ENCODE measurements at regions not wholly inside any gene's neighbourhood (a gene's known extent, or its start where the extent isn't known, plus 50 kb on each side); places are given as distances from the start of the nearest gene placed in this dataset.
A peak's percentile ranks its signal among the peaks of the same experiment; 100 is the strongest.

GRCh38 chr18:31241900-31242409, 76.0 kb upstream of the DSG1 start:
- H3K4me3 ChIP-seq: no peak overlapping the region
- TF ChIP-seq, protein P1, sequence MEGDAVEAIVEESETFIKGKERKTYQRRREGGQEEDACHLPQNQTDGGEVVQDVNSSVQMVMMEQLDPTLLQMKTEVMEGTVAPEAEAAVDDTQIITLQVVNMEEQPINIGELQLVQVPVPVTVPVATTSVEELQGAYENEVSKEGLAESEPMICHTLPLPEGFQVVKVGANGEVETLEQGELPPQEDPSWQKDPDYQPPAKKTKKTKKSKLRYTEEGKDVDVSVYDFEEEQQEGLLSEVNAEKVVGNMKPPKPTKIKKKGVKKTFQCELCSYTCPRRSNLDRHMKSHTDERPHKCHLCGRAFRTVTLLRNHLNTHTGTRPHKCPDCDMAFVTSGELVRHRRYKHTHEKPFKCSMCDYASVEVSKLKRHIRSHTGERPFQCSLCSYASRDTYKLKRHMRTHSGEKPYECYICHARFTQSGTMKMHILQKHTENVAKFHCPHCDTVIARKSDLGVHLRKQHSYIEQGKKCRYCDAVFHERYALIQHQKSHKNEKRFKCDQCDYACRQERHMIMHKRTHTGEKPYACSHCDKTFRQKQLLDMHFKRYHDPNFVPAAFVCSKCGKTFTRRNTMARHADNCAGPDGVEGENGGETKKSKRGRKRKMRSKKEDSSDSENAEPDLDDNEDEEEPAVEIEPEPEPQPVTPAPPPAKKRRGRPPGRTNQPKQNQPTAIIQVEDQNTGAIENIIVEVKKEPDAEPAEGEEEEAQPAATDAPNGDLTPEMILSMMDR (IDR thresholded peaks at IDR 0.05): peak in 3 of 4 experiments; percentile 39 to 52 (median 40)
- TF ChIP-seq POLR2AphosphoS5 (IDR thresholded peaks at IDR 0.05): peak; percentile 87
- TF ChIP-seq POLR2A (IDR thresholded peaks at IDR 0.05): no peak
- 19% methylated on average over 2 of the region's 2 CpGs for WGBS
- DNase-seq (ENCODE audit: low spot score): peak; percentile 82
- H3K27ac ChIP-seq: peak overlapping the region in 1 of 2 donors; percentile 33
- no peaks in the 10 kb centered on the region for H3K4me1 ChIP-seq (replicated peaks)
- H3K36me3 ChIP-seq: no peaks in the 10 kb centered on the region
- no peaks in the 10 kb centered on the region for H3K27me3 ChIP-seq (replicated peaks; ENCODE audit: insufficient read depth)
- intact Hi-C loops (cut with DNase I): no loop called here
- H3K9me3 ChIP-seq: no peaks in the 10 kb centered on the region

DNA sequence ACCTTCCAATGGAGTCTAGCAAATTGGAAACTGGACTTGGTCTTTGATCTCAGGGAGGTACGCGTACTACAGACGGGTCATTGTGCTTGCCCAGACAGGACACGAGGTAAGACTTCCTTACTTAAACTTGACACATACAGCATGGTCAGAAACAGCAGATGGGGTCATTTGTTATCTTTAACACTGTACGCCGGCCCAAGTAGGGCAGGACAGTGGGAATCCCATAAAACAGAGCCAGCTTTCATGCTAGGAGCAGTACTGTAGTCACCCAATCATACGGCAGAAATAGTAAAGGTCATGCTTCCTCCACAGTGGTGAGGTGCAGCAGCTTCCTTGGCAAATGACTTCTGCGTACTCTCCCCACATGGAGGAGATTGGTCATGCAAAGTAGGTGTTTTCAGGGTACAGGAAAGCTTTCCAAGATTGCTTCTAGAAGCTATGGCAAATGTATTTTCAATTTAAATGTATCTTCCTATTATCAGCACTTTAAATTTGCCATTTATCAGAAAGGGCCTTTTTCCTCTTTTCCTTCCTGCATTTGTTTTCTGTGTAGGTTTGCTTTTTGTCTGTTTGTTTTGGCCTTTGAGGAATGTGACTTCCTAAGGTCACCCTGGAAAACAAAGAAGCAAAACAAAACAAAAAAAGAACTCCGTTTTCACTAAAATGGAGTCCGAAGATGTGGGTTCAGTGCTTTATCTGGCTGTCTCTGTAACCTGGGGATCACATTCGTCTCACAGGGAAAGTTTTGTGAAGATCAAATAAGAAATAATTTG, 74.0 kb upstream of the DSG1 start:
- Histone ChIP-seq H3K27me3 (replicated peaks; ENCODE audit: insufficient read depth) (no peaks in the 10 kb centered on the region), H3K27ac (no peak overlapping the region), H3K4me3 (no peak overlapping the region), H3K9me3 (no peaks in the 10 kb centered on the region), H3K4me1 (replicated peaks) (no peaks in the 10 kb centered on the region), H3K36me3 (no peaks in the 10 kb centered on the region)
- TF ChIP-seq, protein P1 (IDR thresholded peaks at IDR 0.05): no peak
- TF ChIP-seq POLR2A (IDR thresholded peaks at IDR 0.05) (no peak), POLR2AphosphoS5 (IDR thresholded peaks at IDR 0.05) (no peak)
- intact Hi-C loops (cut with DNase I): no loop called here
- no peak for DNase-seq (ENCODE audit: low spot score)
- WGBS: 53% methylated on average over 11 of the region's 11 CpGs

DNA sequence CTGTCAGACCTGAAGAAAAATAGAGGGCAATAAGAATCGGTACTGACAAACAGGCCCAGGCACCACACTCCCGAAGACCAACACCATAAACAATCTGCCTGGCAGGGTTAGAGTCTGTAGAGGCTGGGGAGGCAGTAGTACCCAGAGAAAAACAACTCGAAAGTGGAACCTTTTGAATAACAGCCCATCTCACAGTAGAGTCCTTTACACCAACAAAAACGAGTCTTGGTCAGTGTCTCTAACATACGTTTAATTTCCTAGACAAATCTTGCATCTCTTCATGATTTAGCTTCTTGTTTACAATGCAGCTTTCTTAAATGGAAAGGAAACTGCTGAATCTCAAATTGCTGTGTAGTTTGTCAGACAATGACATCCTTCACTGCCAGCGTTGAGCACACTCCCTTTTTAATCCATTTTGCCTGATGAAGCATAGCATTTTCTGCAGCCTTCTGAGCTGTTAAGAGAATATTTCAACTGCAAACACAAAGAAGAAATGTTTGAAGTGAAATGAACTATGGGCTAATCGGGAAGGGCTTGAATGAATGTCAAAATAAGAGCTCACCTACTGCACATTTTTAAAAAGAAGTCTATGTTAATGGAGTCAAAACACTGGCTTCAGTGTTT, 73.1 kb upstream of the DSG1 start:
- Histone ChIP-seq H3K9me3 (no peaks in the 10 kb centered on the region), H3K36me3 (no peaks in the 10 kb centered on the region), H3K4me1 (replicated peaks) (no peaks in the 10 kb centered on the region), H3K27me3 (replicated peaks; ENCODE audit: insufficient read depth) (no peaks in the 10 kb centered on the region), H3K4me3 (no peak overlapping the region), H3K27ac (no peak overlapping the region)
- intact Hi-C loops (cut with DNase I): no loop called here
- 8% methylated on average over 7 of the region's 7 CpGs for WGBS
- no peak for TF ChIP-seq POLR2AphosphoS5 (IDR thresholded peaks at IDR 0.05)
- TF ChIP-seq, protein P1 (IDR thresholded peaks at IDR 0.05): no peak
- no peak for TF ChIP-seq POLR2A (IDR thresholded peaks at IDR 0.05)
- DNase-seq (ENCODE audit: low spot score): no peak

DNA sequence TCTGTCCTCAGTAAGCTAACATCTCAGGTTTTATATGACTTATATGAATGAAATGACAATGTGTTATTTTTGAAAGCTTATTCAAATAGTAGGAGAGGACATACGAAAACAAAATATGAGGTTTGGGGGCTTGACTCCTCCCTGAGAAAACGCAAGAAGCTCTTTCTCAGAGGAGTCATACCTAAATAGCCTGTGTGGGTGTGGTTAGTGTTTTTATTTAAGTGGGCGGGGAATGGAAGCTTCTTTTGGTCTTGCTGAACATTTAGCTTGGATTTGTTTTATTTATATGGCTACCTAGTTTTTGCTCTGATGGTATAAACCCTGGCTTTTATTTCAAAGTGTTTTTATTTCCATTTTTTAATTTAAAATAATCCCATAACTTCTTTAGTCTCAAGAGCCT, 72.1 kb upstream of the DSG1 start:
- no peaks in the 10 kb centered on the region for H3K36me3 ChIP-seq
- H3K27me3 ChIP-seq (replicated peaks; ENCODE audit: insufficient read depth): no peaks in the 10 kb centered on the region
- intact Hi-C loops (cut with DNase I): no loop called here
- H3K27ac ChIP-seq: no peak overlapping the region
- no peak for DNase-seq (ENCODE audit: low spot score)
- 66% methylated on average over 3 of the region's 3 CpGs for WGBS
- no peak overlapping the region for H3K4me3 ChIP-seq
- H3K4me1 ChIP-seq (replicated peaks): no peaks in the 10 kb centered on the region
- TF ChIP-seq POLR2A (IDR thresholded peaks at IDR 0.05) (no peak), POLR2AphosphoS5 (IDR thresholded peaks at IDR 0.05) (no peak)
- TF ChIP-seq, protein P1 (IDR thresholded peaks at IDR 0.05): no peak
- H3K9me3 ChIP-seq: no peaks in the 10 kb centered on the region

All from prostate gland (tissue), 2 donors.